Naive thymus-derived CD4-positive, alpha-beta T cell (primary cell): ENCODE measurements at regions not wholly inside any gene's neighbourhood (a gene's known extent, or its start where the extent isn't known, plus 50 kb on each side); places are given as distances from the start of the nearest gene placed in this dataset.
"Not testable (repeated sequence)": the region's sequence is repeated elsewhere in the genome, so short reads cannot be mapped to it uniquely, and the experiment has no call there.

Experiments used
- ATAC-seq: fragments of 150-1000 bp; cut with Tn5 transposase; 2 replicates; pipeline ENCODE4 v1.10.0; 2021; ENCODE audit warnings: mild to moderate bottlenecking, moderate library complexity
- CTCF ChIA-PET: fragments of 350-600 bp; sonication (Branson Sonifier 250); formaldehyde crosslinking; loops from one replicate; lab custom pipeline; 2021; ENCODE audit warnings: antibody characterized with exemption; lab: Charles Lee
- POLR2A ChIA-PET: fragments of 350-600 bp; sonication (Branson Sonifier 250); formaldehyde crosslinking; loops from one replicate; lab custom pipeline; 2021; ENCODE audit warnings: antibody characterized with exemption, inconsistent platforms; lab: Charles Lee
- DNase-seq, 9 donors: peaks; one replicate each; pipeline versions ENCODE4 v3.0.0 to v3.0.0-alpha.2; 2020 to 2022; ENCODE audit warnings: mixed read lengths in 1 of 9
- H3K27ac ChIP-seq: one replicate; pipeline ENCODE4 v1.7.0; 2013; ENCODE audit warnings: mild to moderate bottlenecking, low read depth, low read length, moderate library complexity
- H3K27me3 ChIP-seq, 2 donors: one replicate each; pipeline ENCODE4 v1.7.0; 2013; ENCODE audit warnings: low read length in 2 of 2, mild to moderate bottlenecking in 2 of 2, moderate library complexity in 2 of 2; ENCODE audit not compliant: control insufficient read depth in 2 of 2, insufficient read depth in 2 of 2
- H3K36me3 ChIP-seq, 3 experiments: 1 replicate in 2 of 3; 2 replicates in 1 of 3; pipeline ENCODE4 v1.7.0; 2013; ENCODE audit warnings: low read length in 3 of 3, mild to moderate bottlenecking in 3 of 3, moderate library complexity in 1 of 3; ENCODE audit not compliant: insufficient read depth in 3 of 3, control insufficient read depth in 2 of 3
- H3K4me1 ChIP-seq, 2 donors: one replicate each; pipeline ENCODE4 v1.7.0; 2013; ENCODE audit warnings: low read length in 2 of 2, mild to moderate bottlenecking in 2 of 2, moderate library complexity in 1 of 2; ENCODE audit not compliant: control insufficient read depth in 2 of 2, insufficient read depth in 2 of 2
- H3K4me3 ChIP-seq: 2 replicates; pipeline ENCODE4 v1.7.0; 2013; ENCODE audit warnings: mild to moderate bottlenecking, low read length
- H3K9me3 ChIP-seq, 3 experiments: 1 replicate in 2 of 3; 2 replicates in 1 of 3; pipeline ENCODE4 v1.7.0; 2013; ENCODE audit warnings: low read length in 3 of 3; ENCODE audit not compliant: control insufficient read depth in 2 of 3
- H3K27ac Mint-ChIP-seq, 9 donors: one replicate each; pipeline ENCODE4 v1.8.0; 2020 to 2022; ENCODE audit warnings: mixed read lengths in 9 of 9, mild to moderate bottlenecking in 8 of 9, moderate library complexity in 5 of 9, inconsistent platforms in 2 of 9
- H3K27me3 Mint-ChIP-seq, 5 donors: one replicate each; pipeline ENCODE4 v1.8.0; 2021 to 2022; ENCODE audit warnings: mixed read lengths in 5 of 5, mild to moderate bottlenecking in 1 of 5
- H3K36me3 Mint-ChIP-seq, 5 donors: one replicate each; pipeline ENCODE4 v1.8.0; 2020 to 2022; ENCODE audit warnings: mixed read lengths in 5 of 5, mild to moderate bottlenecking in 3 of 5, inconsistent platforms in 1 of 5
- H3K4me1 Mint-ChIP-seq, 7 donors: one replicate each; pipeline ENCODE4 v1.8.0; 2020 to 2022; ENCODE audit warnings: mixed read lengths in 7 of 7, mild to moderate bottlenecking in 3 of 7, inconsistent platforms in 1 of 7
- H3K4me3 Mint-ChIP-seq, 10 donors: one replicate each; pipeline ENCODE4 v1.8.0; 2020 to 2022; ENCODE audit warnings: mild to moderate bottlenecking in 10 of 10, mixed read lengths in 10 of 10, moderate library complexity in 6 of 10, inconsistent platforms in 2 of 10
- H3K9me3 Mint-ChIP-seq, 11 donors: one replicate each; pipeline ENCODE4 v1.8.0; 2020 to 2022; ENCODE audit warnings: mixed read lengths in 11 of 11, mild to moderate bottlenecking in 4 of 11, inconsistent platforms in 1 of 11, moderate library complexity in 1 of 11
- intact Hi-C, 2 donors: fragments of 100-400 bp; cut with micrococcal nuclease; formaldehyde crosslinking; loops; one replicate each; pipeline ENCODE4 v1.15.1; 2023

DNA sequence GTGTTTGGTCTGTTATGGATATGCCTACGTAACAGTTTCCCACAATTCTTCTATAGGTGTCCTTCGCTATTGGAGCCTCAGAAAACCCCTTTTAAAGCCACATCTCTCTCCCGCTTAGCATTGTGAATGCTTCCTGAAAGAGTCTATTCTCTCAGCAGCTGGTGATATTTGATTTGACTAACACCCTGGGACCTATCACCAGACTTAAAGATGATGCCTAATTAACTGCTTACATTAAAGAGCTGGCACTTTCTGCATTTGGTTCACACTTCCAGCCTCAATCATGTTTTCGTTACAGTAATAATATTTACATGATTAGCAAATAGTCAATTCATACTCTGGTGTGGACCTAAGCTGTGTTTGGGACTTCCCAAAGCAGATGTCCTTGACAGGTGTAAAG lies 90.1 kb upstream of the VLDLR start:
- H3K9me3 Mint-ChIP-seq, result peaks cover 0 to 6% (median 0%) of the 10 kb centered on the region in 11 donors
- H3K27me3 ChIP-seq, result no peaks in the 10 kb centered on the region
- H3K4me1 ChIP-seq, result no peaks in the 10 kb centered on the region
- H3K36me3 Mint-ChIP-seq, result no peaks in the 10 kb centered on the region
- DNase-seq (no peak), ATAC-seq (no peak)
- peaks cover 0 to 1% (median 0%) of the 10 kb centered on the region in 7 donors for H3K4me1 Mint-ChIP-seq
- intact Hi-C loops, result no loop called here
- peaks cover 0 to 17% (median 0%) of the 10 kb centered on the region in 5 donors for H3K27me3 Mint-ChIP-seq
- no peak overlapping the region for H3K4me3 ChIP-seq
- no peaks in the 10 kb centered on the region for H3K9me3 ChIP-seq
- ChIA-PET CTCF (interaction anchor here (0.6 kb wide), 1 partner anchor 327 kb away, joined by 3 read pairs; no protein-coding TSS in a partner anchor), POLR2A (no interaction called here)
- no peak overlapping the region for H3K27ac ChIP-seq
- H3K27ac Mint-ChIP-seq, result no peak overlapping the region
- no peaks in the 10 kb centered on the region for H3K36me3 ChIP-seq
- no peak overlapping the region for H3K4me3 Mint-ChIP-seq

DNA sequence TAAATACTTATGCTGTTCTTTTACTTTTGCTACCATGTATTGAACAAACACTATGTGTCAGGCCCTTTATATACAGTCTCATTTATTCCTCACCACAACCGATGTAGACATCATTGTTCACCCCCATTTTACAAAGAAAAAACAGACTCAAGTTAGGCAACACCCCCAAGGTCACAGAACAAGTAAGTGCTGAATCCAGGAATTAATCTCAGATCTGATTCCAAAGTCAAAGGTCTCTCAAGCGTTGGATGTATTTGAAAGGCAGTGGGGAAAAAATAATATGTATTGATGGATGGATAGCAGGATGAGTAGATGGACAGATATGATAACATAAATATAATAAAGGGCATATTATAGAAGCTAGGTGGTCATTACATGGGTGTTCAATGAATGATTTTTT lies 85.1 kb upstream of the VLDLR start:
- Mint-ChIP-seq H3K4me3 (no peak overlapping the region), H3K27me3 (peaks cover 0 to 21% (median 5%) of the 10 kb centered on the region in 5 donors), H3K4me1 (no peaks in the 10 kb centered on the region), H3K27ac (no peak overlapping the region), H3K36me3 (no peaks in the 10 kb centered on the region), H3K9me3 (peaks cover 0 to 4% (median 0%) of the 10 kb centered on the region in 11 donors)
- intact Hi-C loops, result no loop called here
- CTCF ChIA-PET, result no interaction called here
- Histone ChIP-seq H3K36me3 (no peaks in the 10 kb centered on the region), H3K27me3 (no peaks in the 10 kb centered on the region), H3K27ac (no peak overlapping the region), H3K4me3 (no peak overlapping the region), H3K4me1 (no peaks in the 10 kb centered on the region), H3K9me3 (no peaks in the 10 kb centered on the region)
- ATAC-seq (no peak), DNase-seq (no peak)
- POLR2A ChIA-PET, result no interaction called here

DNA sequence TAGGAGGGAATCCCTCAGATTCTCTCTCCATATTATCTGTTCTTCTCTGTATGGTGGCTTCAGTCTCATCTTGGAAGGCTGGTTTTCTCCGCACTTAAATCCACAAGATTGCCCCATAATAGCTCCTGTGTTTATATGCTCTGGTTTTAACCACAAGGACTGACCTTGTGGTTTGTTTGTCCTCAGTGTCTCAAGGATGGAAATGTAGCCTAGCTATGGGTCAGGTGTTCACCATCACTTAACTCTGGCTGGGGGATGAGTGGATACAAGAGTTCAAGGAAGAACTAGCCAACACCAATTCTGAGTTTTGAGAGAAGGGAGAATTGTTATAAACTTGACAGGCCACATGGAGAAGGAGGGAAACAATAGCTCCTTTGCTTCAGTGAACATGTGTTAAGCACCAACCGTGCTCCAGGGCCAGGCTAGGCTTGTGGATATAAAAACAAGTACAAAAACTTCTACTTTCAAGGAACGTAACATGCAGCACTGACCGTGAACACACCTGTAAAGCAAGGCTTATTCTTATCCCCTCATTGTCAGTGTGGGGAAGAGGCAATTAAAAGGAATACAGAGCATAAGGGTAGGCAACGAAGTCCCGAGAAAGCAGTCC lies 75.6 kb upstream of the VLDLR start:
- H3K4me1 Mint-ChIP-seq, result no peaks in the 10 kb centered on the region
- no peaks in the 10 kb centered on the region for H3K36me3 ChIP-seq
- DNase-seq (no peak), ATAC-seq (no peak)
- H3K27ac ChIP-seq, result no peak overlapping the region
- POLR2A ChIA-PET, result no interaction called here
- no peaks in the 10 kb centered on the region for H3K4me1 ChIP-seq
- CTCF ChIA-PET, result no interaction called here
- H3K36me3 Mint-ChIP-seq, result peaks cover 0 to 6% (median 0%) of the 10 kb centered on the region in 5 donors
- H3K27me3 ChIP-seq, result no peaks in the 10 kb centered on the region
- H3K9me3 ChIP-seq, result no peaks in the 10 kb centered on the region
- peaks cover 0 to 19% (median 7%) of the 10 kb centered on the region in 11 donors for H3K9me3 Mint-ChIP-seq
- peaks cover 2 to 45% (median 39%) of the 10 kb centered on the region in 5 donors for H3K27me3 Mint-ChIP-seq
- H3K4me3 ChIP-seq, result no peak overlapping the region
- H3K27ac Mint-ChIP-seq, result no peak overlapping the region
- no peak overlapping the region for H3K4me3 Mint-ChIP-seq
- intact Hi-C loops, result no loop called here

DNA sequence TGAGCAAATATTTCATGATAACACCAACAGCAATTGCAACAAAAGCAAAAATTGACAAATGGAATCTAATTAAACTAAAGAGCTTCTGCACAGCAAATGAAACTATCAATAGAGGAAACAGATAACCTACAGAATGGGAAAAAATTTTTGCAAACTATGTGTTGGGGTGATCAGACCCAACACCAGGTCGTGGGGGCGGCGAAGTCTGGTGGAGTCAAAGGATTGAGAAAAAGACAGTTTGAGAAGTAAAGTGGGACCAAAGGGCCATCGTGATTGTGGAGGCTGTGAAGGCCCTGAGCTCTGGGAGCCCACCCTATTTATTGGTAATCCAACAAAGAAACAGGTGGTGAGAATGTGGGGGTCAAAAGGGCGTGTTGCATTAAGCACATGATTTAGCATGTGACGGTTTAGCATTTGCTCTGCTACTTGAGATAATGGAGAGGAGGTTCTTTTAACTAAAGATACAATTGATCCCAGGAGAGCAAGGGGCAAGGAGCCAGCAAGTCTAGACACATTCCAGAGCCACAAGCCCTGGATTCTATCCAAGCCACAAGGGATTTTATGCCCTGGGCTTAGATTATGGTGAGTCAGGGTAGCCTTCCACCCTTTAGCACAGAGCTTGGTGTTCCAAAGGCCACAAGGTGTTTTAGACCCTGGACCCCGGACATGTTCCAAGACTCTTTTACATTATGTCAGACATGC lies 65.5 kb upstream of the VLDLR start:
- H3K9me3 ChIP-seq, ATAC-seq, H3K4me3 Mint-ChIP-seq, H3K4me1 ChIP-seq, H3K27ac Mint-ChIP-seq, H3K27me3 ChIP-seq, H3K4me3 ChIP-seq, H3K4me1 Mint-ChIP-seq, H3K36me3 Mint-ChIP-seq, POLR2A ChIA-PET, CTCF ChIA-PET, intact Hi-C loops, H3K36me3 ChIP-seq, DNase-seq, H3K27ac ChIP-seq: not testable (repeated sequence)
- Mint-ChIP-seq H3K9me3 (peaks cover 2 to 36% (median 8%) of the 10 kb centered on the region in 11 donors), H3K27me3 (peaks cover 0 to 22% (median 0%) of the 10 kb centered on the region in 5 donors)

DNA sequence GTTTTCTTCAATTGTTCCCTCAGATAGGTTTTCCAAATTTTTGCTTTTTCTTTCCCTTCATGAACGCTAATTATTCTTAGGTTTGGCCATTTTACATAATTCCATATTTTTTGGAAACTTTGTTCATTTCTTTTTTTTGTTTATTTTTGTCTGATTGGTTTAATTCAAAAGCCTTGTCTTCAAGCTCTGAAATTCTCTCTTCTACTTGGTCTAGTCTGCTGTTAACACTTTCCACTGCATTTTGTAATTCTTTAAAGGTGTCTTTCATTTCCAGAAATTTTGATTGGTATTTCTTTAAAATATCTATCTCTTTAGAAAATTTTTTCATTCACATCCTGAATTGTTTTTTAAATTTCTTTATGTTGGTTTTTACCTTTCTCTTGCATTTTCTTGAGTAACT lies 63.9 kb upstream of the VLDLR start:
- CTCF ChIA-PET, result no interaction called here
- ATAC-seq, result no peak
- Mint-ChIP-seq H3K27me3 (peaks cover 0 to 22% (median 0%) of the 10 kb centered on the region in 5 donors), H3K36me3 (no peaks in the 10 kb centered on the region), H3K9me3 (peaks cover 4 to 42% (median 8%) of the 10 kb centered on the region in 11 donors), H3K4me1 (no peaks in the 10 kb centered on the region), H3K27ac (no peak overlapping the region), H3K4me3 (no peak overlapping the region)
- intact Hi-C loops, result no loop called here
- Histone ChIP-seq H3K27ac (no peak overlapping the region), H3K4me3 (no peak overlapping the region), H3K4me1 (no peaks in the 10 kb centered on the region), H3K36me3 (no peaks in the 10 kb centered on the region), H3K9me3 (no peaks in the 10 kb centered on the region), H3K27me3 (no peaks in the 10 kb centered on the region)
- DNase-seq, result no peak
- POLR2A ChIA-PET, result no interaction called here

DNA sequence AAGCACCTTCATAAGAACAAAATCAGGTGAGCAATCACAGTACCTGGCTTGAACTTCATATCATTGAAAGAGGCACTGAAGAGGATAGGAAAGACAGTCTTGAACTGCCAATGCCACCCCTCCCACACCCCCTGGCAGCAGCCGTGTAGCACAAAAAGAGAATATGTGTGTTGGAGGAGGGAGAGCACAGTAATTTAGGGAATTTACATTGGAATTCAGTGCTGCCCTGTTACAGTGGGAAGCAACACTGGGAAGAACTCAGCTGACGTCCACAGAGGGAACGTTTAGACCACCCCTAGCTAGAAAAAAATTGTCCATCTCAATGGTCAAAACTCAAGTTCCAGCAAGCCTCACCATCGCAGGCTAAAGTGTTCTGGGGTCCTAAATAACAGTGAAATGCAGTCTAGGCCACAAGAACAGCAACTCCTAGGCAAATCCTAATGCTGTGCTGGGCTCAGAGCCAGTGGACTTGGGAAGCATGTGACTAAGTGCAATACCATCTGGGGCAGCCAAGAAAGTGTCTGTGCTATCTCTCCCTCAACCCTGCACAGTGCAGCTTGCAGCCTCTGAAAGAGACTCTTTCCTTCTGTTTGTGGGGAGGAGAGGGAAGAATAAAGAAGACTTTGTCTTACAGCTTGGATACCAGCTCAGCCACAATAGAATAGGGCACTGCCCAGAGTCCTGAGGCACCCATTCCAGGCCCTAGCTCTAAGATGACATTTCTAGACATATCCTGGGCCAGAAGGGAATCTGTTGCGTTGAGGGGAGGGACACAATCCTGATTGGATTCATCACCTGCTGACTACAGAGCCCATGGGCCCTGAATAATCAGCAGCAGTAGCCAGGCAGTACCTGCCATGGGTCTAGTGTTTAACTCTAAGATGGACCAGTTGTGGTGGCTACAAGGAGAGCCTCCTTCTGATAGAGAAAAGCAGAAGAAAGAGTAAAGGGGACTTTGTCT lies 62.1 kb upstream of the VLDLR start:
- H3K36me3 ChIP-seq, result no peaks in the 10 kb centered on the region
- no peak overlapping the region for H3K4me3 ChIP-seq
- H3K4me1 ChIP-seq, result no peaks in the 10 kb centered on the region
- H3K27me3 Mint-ChIP-seq, result peaks cover 0 to 14% (median 0%) of the 10 kb centered on the region in 5 donors
- no peak for DNase-seq
- no peaks in the 10 kb centered on the region for H3K9me3 ChIP-seq
- H3K27ac Mint-ChIP-seq, result no peak overlapping the region
- ChIA-PET CTCF (no interaction called here), POLR2A (no interaction called here)
- H3K27me3 ChIP-seq, result no peaks in the 10 kb centered on the region
- no peak for ATAC-seq
- no peak overlapping the region for H3K4me3 Mint-ChIP-seq
- no peak overlapping the region for H3K27ac ChIP-seq
- H3K4me1 Mint-ChIP-seq, result no peaks in the 10 kb centered on the region
- H3K9me3 Mint-ChIP-seq, result peaks cover 3 to 42% (median 7%) of the 10 kb centered on the region in 11 donors
- no peaks in the 10 kb centered on the region for H3K36me3 Mint-ChIP-seq
- intact Hi-C loops, result no loop called here
